Coronary artery (tissue), 2 donors: ENCODE measurements at regions not wholly inside any gene's neighbourhood (a gene's known extent, or its start where the extent isn't known, plus 50 kb on each side); places are given as distances from the start of the nearest gene placed in this dataset.

Source experiments
- DNase-seq: peaks from one replicate; pipeline ENCODE4 v3.0.0-alpha.2; 2017; ENCODE audit warnings: low spot score
- H3K27ac ChIP-seq, 2 donors: fragments of 200-600 bp; sonication (generic); one replicate each; pipeline ENCODE4 v1.5.1; 2016 to 2019
- H3K4me3 ChIP-seq: fragments of 200-600 bp; sonication (generic); 2 replicates; pipeline ENCODE4 v1.5.1; 2016; ENCODE audit warnings: mild to moderate bottlenecking, moderate library complexity
- CTCF ChIP-seq: fragments of 200-600 bp; sonication (generic); IDR thresholded peaks from one replicate; pipeline ENCODE4 v1.5.1; 2019; ENCODE audit warnings: antibody characterized with exemption

DNA sequence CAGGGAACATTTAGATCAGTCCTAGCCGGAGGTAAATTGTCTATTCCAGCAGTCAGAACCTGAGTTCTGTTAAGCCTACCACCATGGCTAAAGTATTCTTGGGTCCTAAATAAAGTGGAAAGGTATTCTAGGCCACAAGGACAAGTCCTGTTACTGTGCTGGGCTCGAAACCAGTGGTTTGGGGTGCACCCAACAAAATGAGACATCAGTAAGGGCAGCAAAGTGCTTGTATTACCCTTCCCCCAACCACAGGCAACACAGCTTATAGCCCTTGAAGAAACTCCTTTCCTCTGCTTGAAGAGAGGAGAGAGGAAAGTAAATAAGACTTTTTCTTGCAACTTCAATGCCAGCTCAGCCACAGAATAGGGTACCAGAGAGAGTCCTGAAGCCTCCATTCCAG lies 1345.6 kb downstream of the PCDH18 start:
- no peak for TF ChIP-seq CTCF

GRCh38 chr4:136183513-136183912 lies 1348.8 kb downstream of the PCDH18 start:
- TF ChIP-seq CTCF = no peak

More for the DNA sequence above, 1345.6 kb downstream of the PCDH18 start:
- DNase-seq = no peak
- no peak overlapping the region for H3K4me3 ChIP-seq
- H3K27ac ChIP-seq = no peak overlapping the region

DNA sequence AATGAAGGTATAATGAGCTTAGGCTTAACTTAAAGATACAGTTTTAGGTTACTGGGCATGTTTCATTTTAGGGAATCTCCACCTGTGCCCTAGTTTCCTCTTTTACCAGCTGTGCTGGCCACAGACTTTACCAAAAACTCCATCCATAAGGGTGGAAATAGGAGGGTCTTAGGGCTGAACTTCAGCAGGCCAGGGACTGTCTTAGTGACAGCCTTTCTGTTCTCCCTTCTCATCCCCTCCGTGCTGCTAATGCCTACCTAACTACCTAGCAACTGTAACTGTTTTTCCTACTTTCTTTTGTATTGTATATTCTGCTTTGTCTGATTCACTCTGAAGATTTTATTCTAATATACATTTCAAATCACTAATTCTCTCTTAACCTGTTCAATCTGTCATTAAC lies 1375.3 kb downstream of the PCDH18 start:
- H3K27ac ChIP-seq = no peak overlapping the region
- TF ChIP-seq CTCF = no peak

More at GRCh38 chr4:136183513-136183912, 1348.8 kb downstream of the PCDH18 start:
- no peak for DNase-seq
- no peak overlapping the region for H3K27ac ChIP-seq
- no peak overlapping the region for H3K4me3 ChIP-seq

GRCh38 chr4:136150046-136150445 lies 1382.2 kb downstream of the PCDH18 start:
- Histone ChIP-seq H3K27ac (no peak overlapping the region), H3K4me3 (no peak overlapping the region)
- no peak for TF ChIP-seq CTCF
- DNase-seq = no peak

More for the DNA sequence above, 1375.3 kb downstream of the PCDH18 start:
- DNase-seq = no peak
- no peak overlapping the region for H3K4me3 ChIP-seq

GRCh38 chr4:136136601-136137000 lies 1395.7 kb downstream of the PCDH18 start:
- no peak overlapping the region for H3K27ac ChIP-seq
- H3K4me3 ChIP-seq = no peak overlapping the region
- DNase-seq = no peak
- TF ChIP-seq CTCF = no peak

- no peak for TF ChIP-seq CTCF
- no peak for DNase-seq
- Histone ChIP-seq H3K27ac (no peak overlapping the region), H3K4me3 (no peak overlapping the region)
Observed at GRCh38 chr4:136124251-136124745, 1408.0 kb downstream of the PCDH18 start.

GRCh38 chr4:136121426-136121825 lies 1410.9 kb downstream of the PCDH18 start:
- no peak for DNase-seq
- Histone ChIP-seq H3K27ac (no peak overlapping the region), H3K4me3 (no peak overlapping the region)
- TF ChIP-seq CTCF = no peak
